Fibroblast of the conjunctiva (primary cell): ENCODE measurements at regions not wholly inside any gene's neighbourhood (a gene's known extent, or its start where the extent isn't known, plus 50 kb on each side); places are given as distances from the start of the nearest gene placed in this dataset.

Experiments
- DNase-seq: peaks from one replicate; pipeline ENCODE4 v3.0.0-alpha.2; 2010; ENCODE audit warnings: low read depth

GRCh38 chr12:75974323-75975187 is 57.0 kb downstream of the PHLDA1 start:
- DNase-seq: no peak

DNA sequence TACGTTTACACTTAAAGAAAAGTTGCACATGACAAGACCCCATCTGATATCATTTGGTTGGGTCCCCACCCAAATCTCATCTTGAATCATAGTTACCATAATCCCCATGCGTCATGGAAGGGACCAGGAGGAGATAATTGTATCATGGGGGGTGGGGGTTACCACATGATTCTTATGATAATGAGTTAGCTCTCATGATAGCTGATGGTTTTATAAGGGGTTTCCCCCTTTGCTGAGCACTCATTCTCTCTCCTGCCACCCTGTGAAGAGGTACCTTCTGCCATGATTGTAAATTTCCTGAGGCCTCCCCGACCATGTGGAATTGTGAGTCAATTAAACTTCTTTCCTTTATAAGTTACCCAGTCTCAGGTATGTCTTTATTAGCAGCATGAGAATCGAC is 60.3 kb downstream of the PHLDA1 start:
- no peak for DNase-seq

- no peak for DNase-seq
Observed at GRCh38 chr12:75970310-75970709, 61.3 kb downstream of the PHLDA1 start.

GRCh38 chr12:75969768-75970167 is 61.8 kb downstream of the PHLDA1 start:
- DNase-seq: no peak

- DNase-seq: no peak
Observed at GRCh38 chr12:75965661-75966060, 65.9 kb downstream of the PHLDA1 start.

DNA sequence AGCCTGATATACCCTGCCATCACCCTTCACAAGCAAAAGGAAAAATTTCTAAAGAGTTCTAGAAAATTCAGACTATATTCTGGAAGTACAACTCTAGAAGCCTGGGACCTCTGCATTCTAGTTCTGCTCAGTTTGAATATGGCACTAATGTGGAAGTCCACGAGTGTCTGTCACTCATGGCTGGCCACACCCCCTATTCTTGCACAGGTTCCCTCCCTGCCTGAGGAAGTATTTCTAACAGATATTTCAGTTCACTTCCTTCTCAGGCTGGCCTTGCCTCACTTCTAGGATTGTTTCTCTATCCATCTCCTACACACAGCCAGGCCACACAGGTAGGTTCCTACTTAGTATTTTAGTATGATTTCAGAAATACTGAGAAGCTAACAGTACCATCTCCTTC is 67.4 kb downstream of the PHLDA1 start:
- DNase-seq: no peak

DNA sequence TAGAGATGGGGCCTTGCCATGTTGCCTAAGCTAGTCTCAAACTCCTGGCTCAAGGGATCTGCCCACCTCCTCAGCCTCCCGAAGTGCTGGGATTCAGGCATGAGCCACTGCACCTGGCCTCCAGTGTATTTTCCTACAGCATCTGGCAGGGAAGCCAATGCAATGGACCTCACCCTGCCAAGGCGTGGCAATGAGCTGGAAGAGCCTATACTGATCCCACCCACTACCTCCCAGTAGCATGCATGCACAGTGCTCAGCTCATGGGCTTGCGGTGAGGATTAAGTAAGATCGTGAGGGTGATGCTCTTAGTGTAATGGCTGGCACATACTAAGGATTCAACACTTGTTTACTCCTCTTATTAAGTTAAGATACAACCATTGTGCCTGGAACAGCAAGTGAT is 69.7 kb downstream of the PHLDA1 start:
- DNase-seq: no peak

- no peak for DNase-seq
Observed at GRCh38 chr12:75960954-75961661, 70.5 kb downstream of the PHLDA1 start.

- no peak for DNase-seq
Observed at GRCh38 chr12:75960086-75960910, 71.3 kb downstream of the PHLDA1 start.

DNA sequence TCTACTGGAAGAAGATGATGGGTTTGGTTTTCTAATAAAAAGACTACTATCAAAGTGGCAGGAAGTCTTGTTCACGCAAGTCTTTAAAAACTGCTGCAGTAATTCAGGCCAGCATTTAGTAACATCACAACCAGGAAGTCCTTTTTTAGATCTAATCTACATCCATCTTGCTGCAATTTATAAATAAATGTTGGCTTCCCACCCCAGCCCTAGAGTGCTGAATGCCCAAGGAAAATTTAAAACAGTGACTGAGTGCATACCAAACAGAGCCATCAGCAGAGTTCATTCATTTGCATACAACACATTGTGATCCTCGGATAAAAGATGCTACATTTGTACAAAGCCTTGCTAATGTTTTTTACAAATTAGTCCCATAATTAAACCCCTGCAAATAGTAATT is 72.1 kb downstream of the PHLDA1 start:
- DNase-seq: no peak

DNA sequence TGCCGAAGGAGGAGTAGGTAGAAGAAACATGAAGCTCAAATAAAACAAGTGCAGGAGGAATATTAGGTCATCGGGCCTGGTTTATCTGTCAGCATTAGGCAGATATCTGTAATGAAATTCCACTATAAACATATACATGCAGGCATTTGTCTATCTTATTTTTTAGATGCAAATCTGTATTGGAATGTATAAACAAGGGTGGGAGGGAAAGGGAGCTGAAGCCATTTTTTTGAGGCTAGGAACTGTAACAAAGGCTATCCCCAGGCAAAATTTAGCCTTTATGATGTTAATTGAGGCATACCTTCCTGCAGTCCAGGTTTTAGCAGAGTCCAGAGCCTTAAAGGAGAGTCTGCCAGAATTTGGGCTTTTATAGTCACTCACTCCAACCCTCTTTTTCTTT is 72.5 kb downstream of the PHLDA1 start:
- DNase-seq: no peak

DNA sequence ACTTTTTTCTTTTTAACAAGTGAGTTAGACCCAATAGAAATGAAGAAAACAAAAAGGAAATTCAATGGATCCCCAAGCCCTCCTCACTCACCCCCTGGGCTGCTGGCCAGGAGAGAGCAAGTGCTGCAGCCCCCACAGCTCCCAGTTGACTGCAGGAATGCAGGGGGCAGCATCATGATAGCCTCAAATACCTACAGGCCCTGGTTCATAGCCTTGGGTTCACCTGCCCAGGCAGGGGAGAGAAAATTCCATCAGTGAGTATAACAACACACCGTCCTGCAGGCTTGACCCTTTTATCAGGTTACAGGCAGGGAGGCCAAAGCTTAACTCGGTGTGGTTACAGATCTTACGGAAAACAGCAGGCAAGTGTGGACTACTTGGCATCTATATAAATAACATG is 76.3 kb downstream of the PHLDA1 start:
- DNase-seq: no peak

- DNase-seq: no peak
Observed at GRCh38 chr12:75954749-75955148, 76.8 kb downstream of the PHLDA1 start.

GRCh38 chr12:75954041-75954440 is 77.5 kb downstream of the PHLDA1 start:
- DNase-seq: peak; percentile 93

DNA sequence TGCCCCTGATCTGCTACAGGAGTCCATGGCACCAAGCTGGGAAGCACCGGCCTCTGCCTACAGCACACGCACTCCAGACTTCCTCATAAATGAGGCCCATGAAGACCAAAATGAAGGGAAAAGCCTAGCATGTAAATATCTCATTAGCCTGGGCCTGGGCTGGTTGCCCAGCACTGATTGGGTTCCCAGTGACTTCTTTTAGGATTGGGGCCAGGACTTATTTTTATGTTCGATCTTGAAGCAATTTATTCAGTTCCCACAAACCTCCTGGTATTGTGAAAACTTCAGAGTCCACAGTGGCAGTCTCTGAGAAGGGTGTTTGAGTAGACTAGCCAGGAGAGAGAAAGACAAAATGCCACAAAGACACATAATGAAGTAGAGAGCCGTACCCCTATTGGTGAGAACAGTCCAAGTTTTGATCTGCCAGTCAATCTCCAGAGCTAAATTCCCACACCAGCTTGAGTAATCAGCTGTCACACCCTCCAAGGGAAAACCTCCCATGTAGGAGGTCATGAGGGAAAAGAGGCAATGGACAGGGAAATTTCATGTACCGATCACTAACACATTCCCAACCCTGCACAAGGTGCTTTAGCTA is 78.2 kb downstream of the PHLDA1 start:
- no peak for DNase-seq

DNA sequence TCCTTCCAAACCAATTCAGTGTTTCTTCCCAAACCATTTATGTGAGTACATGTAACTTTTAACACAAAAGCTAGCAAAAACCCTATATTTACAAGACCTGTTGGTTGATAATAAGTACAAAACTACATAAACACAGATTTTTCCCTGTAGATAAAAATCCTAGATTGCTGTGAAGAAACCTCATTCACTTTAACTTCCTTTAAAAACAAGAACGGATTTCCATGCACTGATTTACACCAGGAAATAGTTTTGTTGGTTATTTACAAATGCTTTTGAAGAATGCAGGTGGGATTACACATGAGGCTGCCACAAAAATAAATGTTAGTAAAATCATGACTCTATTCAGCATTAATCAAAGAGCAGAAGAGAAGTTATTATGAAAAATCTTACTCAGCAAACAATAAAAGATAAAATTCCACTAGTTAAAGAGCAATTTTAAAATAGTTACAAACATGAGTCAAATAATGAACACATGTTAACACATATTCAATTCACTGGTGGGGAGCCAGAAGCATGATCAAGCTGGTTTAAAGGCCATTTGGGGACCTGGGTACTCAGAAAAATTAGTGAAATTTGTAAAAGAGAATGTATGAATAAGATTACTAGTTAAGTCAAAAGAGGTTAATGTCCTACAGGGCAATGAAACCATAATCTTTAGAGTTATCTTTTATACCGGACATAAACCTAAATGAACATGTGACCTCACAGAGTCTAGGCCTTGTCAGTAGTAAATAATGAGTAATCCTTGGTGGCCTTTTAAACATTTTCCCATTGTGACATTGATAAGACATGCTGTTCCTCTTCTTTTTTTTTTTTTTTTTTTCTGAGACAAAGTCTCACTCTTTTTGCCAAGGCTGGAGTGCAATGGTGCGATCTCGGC is 79.9 kb downstream of the PHLDA1 start:
- DNase-seq: no peak

DNA sequence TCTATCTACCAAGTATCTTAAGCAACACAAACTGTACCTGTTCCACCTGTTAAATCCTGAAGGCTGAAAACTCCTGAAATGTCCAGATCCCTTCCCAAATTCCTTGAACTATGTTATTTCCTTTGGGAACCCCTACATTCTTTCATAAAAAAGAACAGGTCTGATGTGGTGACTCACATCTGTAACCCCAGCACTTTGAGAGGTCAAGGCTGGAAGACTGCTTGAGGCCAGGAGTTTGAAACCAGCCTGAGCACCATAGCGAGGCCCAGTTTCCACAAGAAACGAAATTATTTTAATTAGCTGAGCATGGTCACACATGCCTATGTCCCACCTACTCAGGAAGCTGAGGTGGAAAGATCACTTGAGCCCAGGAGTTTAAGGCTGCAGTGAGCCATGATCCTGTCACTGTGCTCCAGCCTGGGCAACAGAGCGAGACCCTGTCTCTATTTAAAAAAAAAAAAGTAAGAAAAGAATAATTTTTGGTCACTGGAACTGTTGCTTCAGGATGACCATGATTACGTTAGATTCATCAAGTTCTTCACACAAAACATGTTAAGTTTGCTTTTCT is 84.3 kb downstream of the PHLDA1 start:
- DNase-seq: no peak

- no peak for DNase-seq
Observed at GRCh38 chr12:75945581-75945980, 86.0 kb downstream of the PHLDA1 start.

GRCh38 chr12:75944905-75945432 is 86.6 kb downstream of the PHLDA1 start:
- DNase-seq: no peak

GRCh38 chr12:75944097-75944904 is 87.3 kb downstream of the PHLDA1 start:
- DNase-seq: peak; percentile 74
